HEK293T (cell line): ENCODE measurements at regions not wholly inside any gene's neighbourhood (a gene's known extent, or its start where the extent isn't known, plus 50 kb on each side); places are given as distances from the start of the nearest gene placed in this dataset.

Experiments used
- CTCF ChIA-PET: fragments of 350-600 bp; formaldehyde crosslinking; extraction: SDS; loops from one replicate; lab custom pipeline; 2021; ENCODE audit warnings: antibody characterized with exemption, inconsistent platforms; lab: Yijun Ruan, JAX
- POLR2A ChIA-PET: fragments of 350-600 bp; formaldehyde crosslinking; extraction: SDS; loops from one replicate; lab custom pipeline; 2020; ENCODE audit warnings: antibody characterized with exemption, inconsistent platforms; lab: Yijun Ruan, JAX
- DNase-seq: peaks from one replicate; pipeline ENCODE4 v3.0.0; 2012; ENCODE audit warnings: mixed read lengths; ENCODE audit errors: extremely low spot score
- ARNT ChIP-seq: fragments of 450-650 bp; IDR thresholded peaks from 2 replicates; pipeline ENCODE4 v1.6.1; 2017; ENCODE audit warnings: mild to moderate bottlenecking
- BHLHE40 ChIP-seq: fragments of 450-650 bp; IDR thresholded peaks from 2 replicates; pipeline ENCODE4 v1.6.1; 2016; ENCODE audit warnings: mild to moderate bottlenecking, moderate library complexity, borderline replicate concordance
- CTBP1 ChIP-seq: fragments of 450-650 bp; IDR thresholded peaks from 2 replicates; pipeline ENCODE4 v1.6.1; 2016; ENCODE audit warnings: borderline replicate concordance
- ELF4 ChIP-seq: fragments of 450-650 bp; IDR thresholded peaks from 2 replicates; pipeline ENCODE4 v1.6.1; 2017; ENCODE audit warnings: antibody characterized with exemption
- FOXA1 ChIP-seq: fragments of 450-650 bp; IDR thresholded peaks from 2 replicates; pipeline ENCODE4 v1.6.1; 2016; ENCODE audit warnings: mild to moderate bottlenecking
- FOXK2 ChIP-seq: fragments of 450-650 bp; IDR thresholded peaks from 2 replicates; pipeline ENCODE4 v1.6.1; 2016; ENCODE audit warnings: mild to moderate bottlenecking
- FOXM1 ChIP-seq: fragments of 450-650 bp; IDR thresholded peaks from 2 replicates; pipeline ENCODE4 v1.6.1; 2017; ENCODE audit warnings: mild to moderate bottlenecking, borderline replicate concordance
- HDGF ChIP-seq: fragments of 450-650 bp; IDR thresholded peaks from 2 replicates; pipeline ENCODE4 v1.6.1; 2017; ENCODE audit warnings: antibody characterized with exemption, borderline replicate concordance
- L3MBTL2 ChIP-seq: fragments of 450-650 bp; conservative IDR thresholded peaks from 2 replicates; pipeline ENCODE4 v1.6.1; 2016; ENCODE audit warnings: mild to moderate bottlenecking
- LEF1 ChIP-seq: fragments of 450-650 bp; IDR thresholded peaks from 2 replicates; pipeline ENCODE4 v1.6.1; 2017; ENCODE audit warnings: mild to moderate bottlenecking, borderline replicate concordance
- NFRKB ChIP-seq: fragments of 450-650 bp; IDR thresholded peaks from 2 replicates; pipeline ENCODE4 v1.6.1; 2016; ENCODE audit warnings: mild to moderate bottlenecking, moderate library complexity
- SP1 ChIP-seq: fragments of 450-650 bp; IDR thresholded peaks from 2 replicates; pipeline ENCODE4 v1.6.1; 2017
- SUZ12 ChIP-seq: fragments of 450-650 bp; IDR thresholded peaks from 2 replicates; pipeline ENCODE4 v1.6.1; 2016; ENCODE audit warnings: mild to moderate bottlenecking
- TARDBP ChIP-seq: fragments of 450-650 bp; IDR thresholded peaks from 2 replicates; pipeline ENCODE4 v1.6.1; 2016
- ZNF384 ChIP-seq: fragments of 450-650 bp; IDR thresholded peaks from 2 replicates; pipeline ENCODE4 v1.6.1; 2016
- TF ChIP-seq, protein P1 (sequence below): fragments of 450-650 bp; IDR thresholded peaks from 2 replicates; pipeline ENCODE4 v1.6.1; 2016

DNA sequence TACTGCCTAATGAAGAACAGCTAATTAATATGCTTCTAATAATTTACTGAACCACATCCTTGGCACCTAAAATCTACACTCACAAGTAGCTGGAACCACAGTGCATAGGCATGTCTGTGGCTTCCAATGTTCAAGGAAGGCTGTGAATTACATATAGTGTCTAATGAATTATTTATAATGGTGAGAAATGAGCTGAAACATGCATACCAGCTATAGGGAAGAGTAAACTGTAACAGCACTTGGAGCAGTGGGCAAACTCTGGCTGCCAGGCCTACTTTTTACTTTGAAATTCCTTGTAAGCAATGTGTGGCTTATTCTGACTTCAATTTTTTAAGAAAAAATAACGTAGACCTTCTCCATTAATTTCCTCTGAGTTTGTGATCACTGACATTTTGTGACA lies 953.2 kb upstream of the CDH8 start:
- POLR2A ChIA-PET: no interaction called here
- CTCF ChIA-PET: no interaction called here
- no peak for DNase-seq
- TF ChIP-seq HDGF (no peak), TARDBP (no peak), FOXA1 (no peak), L3MBTL2 (no peak), NFRKB (no peak), FOXM1 (no peak), SP1 (no peak), LEF1 (no peak), FOXK2 (no peak), CTBP1 (no peak), ZNF384 (no peak), ARNT (no peak), BHLHE40 (no peak), ELF4 (no peak), SUZ12 (no peak)
- TF ChIP-seq, protein P1, sequence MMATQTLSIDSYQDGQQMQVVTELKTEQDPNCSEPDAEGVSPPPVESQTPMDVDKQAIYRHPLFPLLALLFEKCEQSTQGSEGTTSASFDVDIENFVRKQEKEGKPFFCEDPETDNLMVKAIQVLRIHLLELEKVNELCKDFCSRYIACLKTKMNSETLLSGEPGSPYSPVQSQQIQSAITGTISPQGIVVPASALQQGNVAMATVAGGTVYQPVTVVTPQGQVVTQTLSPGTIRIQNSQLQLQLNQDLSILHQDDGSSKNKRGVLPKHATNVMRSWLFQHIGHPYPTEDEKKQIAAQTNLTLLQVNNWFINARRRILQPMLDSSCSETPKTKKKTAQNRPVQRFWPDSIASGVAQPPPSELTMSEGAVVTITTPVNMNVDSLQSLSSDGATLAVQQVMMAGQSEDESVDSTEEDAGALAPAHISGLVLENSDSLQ: no peak

DNA sequence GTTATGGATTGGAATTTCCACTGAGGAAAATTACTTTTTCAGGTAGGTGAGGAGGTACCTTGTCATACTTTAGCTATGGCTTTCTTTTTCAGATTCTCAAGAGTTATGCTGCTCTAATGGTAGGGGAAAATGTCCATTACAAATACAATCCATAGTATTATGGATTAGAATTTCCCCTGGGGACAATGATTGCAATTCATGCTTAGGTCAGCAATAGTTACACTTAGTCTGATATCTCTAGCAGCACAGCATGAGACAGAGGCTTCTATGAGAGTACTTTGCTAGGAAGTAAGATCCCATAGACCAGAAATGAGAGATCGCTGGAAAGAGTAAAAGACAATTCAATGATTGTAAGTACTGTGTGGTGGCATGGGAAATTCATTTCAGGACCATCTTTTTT lies 949.5 kb upstream of the CDH8 start:
- POLR2A ChIA-PET: no interaction called here
- CTCF ChIA-PET: no interaction called here
- DNase-seq: no peak
- TF ChIP-seq SP1 (no peak), L3MBTL2 (no peak), ARNT (no peak), SUZ12 (no peak), BHLHE40 (no peak), TARDBP (no peak)

DNA sequence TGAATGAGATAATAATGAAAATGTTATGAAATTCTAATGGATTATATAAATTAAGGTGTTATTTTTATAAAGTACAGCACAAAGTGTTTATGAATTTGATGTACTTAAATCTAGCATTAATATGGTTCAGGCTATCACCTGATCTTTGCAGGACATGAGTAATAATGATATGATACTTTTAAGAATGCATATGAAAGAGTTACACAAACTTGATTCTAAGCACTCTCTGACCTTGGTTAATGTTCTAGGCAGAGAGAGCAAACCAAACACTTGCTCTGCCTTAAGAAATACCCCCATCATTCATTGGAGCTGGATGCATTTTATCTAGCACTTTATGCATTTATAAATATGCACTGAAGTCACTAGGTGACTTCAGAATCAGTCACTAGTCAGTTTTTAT lies 942.2 kb upstream of the CDH8 start:
- no peak for DNase-seq
- TF ChIP-seq ZNF384 (no peak), BHLHE40 (no peak), SUZ12 (no peak), FOXM1 (no peak), ARNT (no peak), ELF4 (no peak), FOXA1 (no peak), NFRKB (no peak), LEF1 (no peak), L3MBTL2 (no peak), TARDBP (no peak), SP1 (no peak), HDGF (no peak), FOXK2 (no peak), CTBP1 (no peak)
- TF ChIP-seq, protein P1: no peak
- ChIA-PET POLR2A (no interaction called here), CTCF (no interaction called here)

DNA sequence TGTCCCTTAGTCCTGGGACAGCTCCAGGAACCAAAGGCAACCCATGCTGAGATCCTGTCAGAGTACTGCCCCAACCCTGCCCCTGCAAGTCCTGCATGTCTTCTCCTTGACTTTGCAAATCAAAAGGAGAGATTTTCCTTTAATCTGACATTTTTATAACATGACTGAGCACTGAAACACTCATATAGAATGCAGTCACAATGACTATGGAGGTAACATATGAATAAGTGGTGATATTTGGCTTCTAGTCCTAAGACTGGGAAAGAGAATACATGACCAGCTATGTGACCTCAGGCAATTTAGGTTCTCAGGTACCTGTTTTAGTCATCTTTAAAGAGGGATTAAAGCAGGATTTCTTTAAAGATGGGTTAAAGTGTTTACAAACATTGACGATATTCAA lies 941.6 kb upstream of the CDH8 start:
- ChIA-PET POLR2A (no interaction called here), CTCF (no interaction called here)
- no peak for DNase-seq
- no peak for TF ChIP-seq ELF4
- TF ChIP-seq BHLHE40: no peak
- TF ChIP-seq NFRKB: no peak
- TF ChIP-seq CTBP1: no peak
- no peak for TF ChIP-seq L3MBTL2
- no peak for TF ChIP-seq SUZ12
- TF ChIP-seq HDGF: no peak
- no peak for TF ChIP-seq FOXK2

DNA sequence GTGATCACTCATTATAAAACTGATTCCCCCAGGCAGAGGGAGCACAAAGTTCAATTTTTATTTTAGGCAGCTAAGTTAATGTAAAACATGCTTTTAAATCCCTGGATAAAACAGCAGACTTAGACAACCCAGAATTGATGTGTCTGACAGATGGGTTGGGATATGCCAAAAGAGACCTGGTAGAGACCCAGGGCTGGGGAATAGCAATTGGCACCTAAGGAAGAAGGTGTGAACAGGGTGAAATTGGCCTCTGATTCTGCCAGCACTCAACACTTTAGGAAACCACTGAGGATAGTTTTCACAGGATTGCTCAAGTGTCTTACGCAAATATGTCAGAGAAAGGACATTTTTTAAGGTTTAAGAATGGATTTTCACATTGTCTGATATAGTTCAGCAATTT lies 938.2 kb upstream of the CDH8 start:
- ChIA-PET CTCF (no interaction called here), POLR2A (no interaction called here)
- no peak for TF ChIP-seq LEF1
- no peak for TF ChIP-seq ZNF384
- TF ChIP-seq TARDBP: no peak
- TF ChIP-seq SP1: no peak
- no peak for TF ChIP-seq NFRKB
- no peak for TF ChIP-seq CTBP1
- TF ChIP-seq FOXM1: no peak
- TF ChIP-seq ELF4: no peak
- no peak for TF ChIP-seq BHLHE40
- TF ChIP-seq, protein P1: no peak
- no peak for TF ChIP-seq L3MBTL2
- no peak for TF ChIP-seq FOXK2
- no peak for TF ChIP-seq SUZ12
- no peak for TF ChIP-seq ARNT
- no peak for TF ChIP-seq HDGF
- DNase-seq: no peak

DNA sequence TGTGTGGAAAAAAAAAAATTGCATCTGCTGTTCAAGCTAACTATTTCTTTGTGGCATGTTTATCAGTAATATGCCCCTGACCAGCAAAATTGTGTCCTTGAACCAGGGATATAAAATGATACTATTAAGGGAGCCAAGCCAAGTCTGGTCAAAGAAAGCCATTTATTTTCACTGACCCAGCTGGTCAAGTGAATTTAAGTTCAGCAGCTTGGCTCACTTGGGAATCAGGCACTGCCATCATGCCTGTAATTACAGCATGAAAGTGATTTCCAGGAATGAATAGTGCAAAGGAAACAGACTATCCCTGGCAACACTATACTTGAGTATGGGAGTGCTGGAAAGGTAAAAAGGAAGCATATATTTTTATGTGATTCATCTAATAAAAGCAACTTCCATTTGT lies 934.6 kb upstream of the CDH8 start:
- CTCF ChIA-PET: no interaction called here
- POLR2A ChIA-PET: no interaction called here
- no peak for DNase-seq
- no peak for TF ChIP-seq L3MBTL2
- TF ChIP-seq TARDBP: no peak
- TF ChIP-seq CTBP1: no peak
- no peak for TF ChIP-seq ELF4
- no peak for TF ChIP-seq SP1
- no peak for TF ChIP-seq HDGF
- TF ChIP-seq SUZ12: no peak
